HuH-7 (cell line): ENCODE measurements at regions not wholly inside any gene's neighbourhood (a gene's known extent, or its start where the extent isn't known, plus 50 kb on each side); places are given as distances from the start of the nearest gene placed in this dataset.

Experiments
- DNase-seq: peaks from one replicate; pipeline ENCODE4 v3.0.0; 2011; ENCODE audit warnings: low spot score

DNA sequence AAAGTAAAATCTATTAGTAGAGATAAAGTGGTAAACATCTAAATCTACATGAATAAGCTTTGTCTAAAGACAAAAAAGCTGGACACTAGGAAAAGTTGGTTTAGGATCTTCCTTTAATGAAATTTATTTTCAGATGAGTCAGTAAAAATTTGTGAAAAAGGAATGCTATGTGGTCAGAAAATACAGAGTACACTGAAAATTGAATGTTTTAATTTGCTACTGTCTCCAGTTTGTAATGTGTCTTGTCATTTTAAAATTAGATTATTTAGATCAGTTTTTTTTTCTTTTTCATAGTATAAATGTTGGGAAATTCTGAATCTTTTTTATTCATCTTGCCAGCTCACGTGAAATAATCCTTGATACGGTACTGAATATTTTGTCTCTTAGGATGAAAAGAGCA, 56.9 kb downstream of the SLITRK6 start:
- no peak for DNase-seq

DNA sequence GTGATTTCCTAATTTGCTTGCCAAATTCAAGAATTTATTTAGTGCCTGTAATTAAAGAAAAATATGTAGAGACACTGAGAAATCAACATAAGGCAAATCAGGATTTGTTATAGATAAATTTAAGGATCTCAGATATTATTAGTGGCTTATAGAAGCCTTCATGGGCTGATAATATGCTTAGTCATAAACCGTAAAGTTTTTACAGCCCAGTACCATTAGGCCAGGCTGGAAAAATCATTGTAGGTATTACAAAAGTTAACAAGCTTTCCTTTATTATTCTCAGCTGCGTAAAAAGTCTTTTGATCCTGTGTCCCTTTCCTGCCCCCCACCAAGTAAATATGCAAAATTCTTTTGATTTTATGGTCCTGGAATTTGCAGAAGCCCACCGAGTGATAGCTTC, 58.2 kb downstream of the SLITRK6 start:
- no peak for DNase-seq

DNA sequence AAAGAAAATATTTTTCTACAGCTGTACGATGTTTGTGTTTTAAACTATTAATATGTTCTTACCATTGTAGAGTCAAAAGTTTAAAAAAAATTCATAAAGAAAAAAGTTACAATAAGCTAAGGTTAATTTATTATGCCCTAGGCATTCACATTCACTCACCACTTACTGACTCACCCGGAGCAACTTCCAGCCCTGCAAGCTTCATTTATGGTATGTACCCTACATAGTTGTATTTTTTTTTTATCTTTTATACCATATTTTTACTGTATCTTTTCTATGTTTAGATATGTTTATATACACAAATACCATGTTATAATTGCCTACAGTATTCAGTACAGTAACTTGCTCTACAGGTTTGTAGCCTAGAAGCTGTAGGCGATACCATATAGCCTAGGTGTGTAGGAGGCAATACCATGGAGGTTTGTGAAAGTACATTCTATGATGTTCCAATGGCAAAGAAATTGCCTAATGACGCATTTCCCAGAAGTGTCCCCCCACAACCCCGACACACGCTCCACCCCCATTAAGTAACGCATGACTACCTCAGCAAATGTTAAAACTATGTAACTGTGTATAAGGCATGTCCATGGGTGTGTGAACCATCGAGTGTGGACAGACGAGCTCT, 60.4 kb downstream of the SLITRK6 start:
- DNase-seq: no peak

DNA sequence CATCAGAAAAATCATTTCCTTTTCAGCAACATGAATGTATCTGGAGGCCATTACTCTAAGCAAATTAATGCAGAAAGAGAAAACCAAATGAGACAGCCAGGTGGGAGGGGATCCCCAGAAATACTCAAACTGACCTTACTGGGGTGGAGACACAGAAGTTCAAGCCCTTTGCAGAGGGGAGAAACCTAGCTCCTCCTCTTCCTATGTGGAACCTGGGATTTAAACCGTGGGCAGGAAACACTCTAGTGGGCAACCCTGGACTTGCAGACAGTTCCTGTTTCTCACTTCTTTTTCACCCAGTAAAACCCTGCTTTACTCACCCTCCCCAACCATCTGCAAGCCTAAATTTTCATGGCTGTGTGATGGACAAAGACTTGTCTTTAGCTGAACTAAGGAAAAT, 61.3 kb downstream of the SLITRK6 start:
- no peak for DNase-seq

DNA sequence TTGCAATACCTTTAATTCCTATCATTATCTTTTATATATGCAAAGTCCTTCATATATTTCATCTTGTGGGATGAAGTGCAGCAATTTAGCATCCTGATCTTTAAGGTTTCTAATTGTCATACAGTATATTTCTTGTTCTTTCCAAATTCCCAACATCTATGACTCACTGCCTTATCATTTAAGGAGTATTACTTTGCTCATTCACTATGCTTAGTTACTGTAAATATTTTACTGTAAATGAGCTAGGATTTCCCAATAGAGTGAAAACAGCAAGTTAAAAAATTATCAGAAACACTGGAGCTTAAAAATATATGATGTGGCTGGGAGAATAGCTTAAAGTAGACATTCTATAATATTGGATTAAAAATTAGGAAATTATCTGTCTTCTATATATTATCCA, 69.9 kb downstream of the SLITRK6 start:
- no peak for DNase-seq

DNA sequence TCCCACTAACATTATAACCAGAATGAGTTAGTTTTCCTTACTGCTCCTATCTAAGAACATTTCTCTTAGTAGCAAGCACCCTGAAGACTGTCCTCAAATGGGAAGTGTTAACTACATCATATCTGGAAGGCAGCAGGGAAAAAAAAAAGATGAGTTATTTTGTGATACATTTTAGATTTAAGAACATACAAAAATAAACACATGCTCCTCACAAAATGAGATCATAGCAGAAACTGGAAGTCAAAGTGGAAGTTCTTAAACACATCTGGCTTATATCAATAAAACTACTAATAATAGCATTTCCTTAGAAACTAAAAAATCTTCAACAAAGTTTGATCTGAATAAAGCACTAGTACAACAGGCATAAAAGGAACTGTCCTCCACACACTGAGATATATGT, 70.4 kb downstream of the SLITRK6 start:
- no peak for DNase-seq

DNA sequence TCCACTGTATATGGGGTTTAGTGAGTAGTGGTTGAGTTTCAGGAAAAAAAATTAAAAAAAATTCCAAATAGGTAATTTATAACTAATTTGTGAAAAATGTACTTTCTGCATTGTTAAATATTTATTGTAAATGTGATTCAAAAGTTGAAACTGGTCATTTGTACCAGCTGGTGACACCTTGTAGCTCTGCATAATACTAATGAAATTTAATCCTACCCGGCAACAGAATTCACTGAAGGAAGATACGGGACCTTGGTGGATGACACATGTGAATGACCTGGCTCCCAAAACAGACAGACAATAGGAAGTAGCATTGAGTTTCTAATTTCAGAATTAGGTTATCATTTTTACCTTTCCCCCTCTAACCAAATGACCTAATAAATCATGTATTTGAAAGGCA, 73.8 kb downstream of the SLITRK6 start:
- DNase-seq: no peak

DNA sequence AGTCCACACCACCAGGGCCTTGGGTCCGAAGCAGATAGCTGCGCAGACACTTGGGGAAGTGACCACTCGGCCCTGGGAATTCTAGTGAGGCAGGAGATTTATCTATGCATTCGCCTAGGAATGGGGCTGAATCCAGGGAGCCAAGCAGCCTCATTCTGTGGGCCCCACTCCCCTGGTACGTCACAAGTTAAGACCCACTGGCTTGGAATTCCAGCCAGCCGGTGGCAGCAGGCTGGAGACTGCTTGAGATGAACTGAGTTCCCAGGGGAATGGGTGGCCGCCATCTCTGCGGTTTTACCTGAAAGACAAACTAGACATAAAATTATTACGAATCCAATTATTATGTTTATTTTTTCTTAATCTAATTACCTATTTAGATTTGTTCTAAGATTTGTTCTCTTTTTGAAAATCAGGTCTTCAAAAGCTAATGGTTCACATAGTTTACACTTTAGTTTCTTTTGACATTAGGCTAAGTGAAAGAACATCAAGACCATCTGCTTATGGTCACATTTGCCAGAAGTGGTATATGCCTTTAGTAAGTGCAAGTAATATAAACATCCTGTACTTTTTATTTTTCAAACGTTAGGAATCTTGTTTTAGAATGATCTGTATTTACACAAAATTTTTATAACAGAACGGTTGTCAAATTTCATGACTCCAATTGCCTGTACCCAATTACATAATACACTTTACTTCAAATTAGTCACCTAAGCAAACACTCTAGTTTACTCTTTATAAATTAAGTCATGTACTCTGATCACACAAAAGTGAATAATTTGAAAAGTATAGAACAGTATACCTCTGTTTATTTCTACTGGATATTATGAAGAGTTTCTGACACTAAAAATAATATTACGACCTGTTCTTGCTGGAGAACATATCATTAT, 74.4 kb downstream of the SLITRK6 start:
- DNase-seq: no peak

DNA sequence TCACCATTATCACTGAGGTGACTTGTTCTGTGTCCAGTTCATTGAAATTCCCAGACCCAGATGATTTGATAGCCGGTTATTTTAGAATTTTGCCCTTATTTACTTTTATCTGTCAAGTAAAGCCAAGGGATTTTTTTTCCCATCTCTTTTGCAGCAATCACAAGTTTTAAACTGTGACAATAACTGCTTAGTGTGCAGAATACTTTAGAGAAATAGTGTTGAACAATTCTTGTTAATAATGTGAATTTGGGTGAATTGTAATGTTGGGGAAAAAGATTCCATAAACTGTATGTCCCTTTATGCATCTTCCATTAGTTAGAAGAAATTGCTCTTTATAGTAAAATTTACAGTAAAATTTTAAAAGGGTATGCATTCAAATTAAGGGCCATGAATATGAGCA, 79.5 kb downstream of the SLITRK6 start:
- no peak for DNase-seq

DNA sequence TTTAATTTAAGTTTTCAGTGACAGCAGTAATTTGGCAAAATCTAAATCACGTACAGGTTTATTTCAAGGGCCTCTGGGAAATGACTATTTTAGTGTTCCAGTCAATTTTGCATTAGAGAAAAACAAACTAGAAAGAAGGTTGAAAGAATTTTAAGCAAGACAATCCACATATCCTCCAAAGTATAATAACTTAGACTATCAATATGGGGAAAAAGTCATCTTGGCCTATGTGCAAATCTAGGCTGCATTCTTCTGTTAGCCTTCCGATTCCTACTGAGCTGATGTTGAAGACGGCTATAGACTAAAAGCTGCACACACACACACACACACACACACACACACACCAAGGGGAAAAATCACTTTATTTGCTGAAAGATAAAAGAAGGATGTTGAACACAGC, 81.3 kb downstream of the SLITRK6 start:
- no peak for DNase-seq

DNA sequence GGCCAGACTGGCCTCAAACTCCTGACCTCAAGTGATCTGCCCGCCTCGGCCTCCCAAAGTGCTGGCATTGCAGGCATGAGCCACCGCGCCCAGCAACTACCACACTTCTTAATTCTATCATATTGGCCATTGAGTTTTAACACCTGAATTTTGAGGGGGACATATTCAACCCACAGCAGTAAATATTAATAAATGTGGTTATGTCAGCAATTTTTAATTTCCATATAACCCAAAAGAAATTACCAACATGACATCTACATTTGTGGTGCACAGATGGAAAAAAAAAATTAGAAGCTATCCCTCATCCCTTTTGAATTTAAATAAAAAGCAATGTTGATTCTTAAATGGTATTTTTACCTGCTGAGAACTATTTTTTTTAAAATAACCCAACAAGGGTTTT, 88.7 kb downstream of the SLITRK6 start:
- no peak for DNase-seq

DNA sequence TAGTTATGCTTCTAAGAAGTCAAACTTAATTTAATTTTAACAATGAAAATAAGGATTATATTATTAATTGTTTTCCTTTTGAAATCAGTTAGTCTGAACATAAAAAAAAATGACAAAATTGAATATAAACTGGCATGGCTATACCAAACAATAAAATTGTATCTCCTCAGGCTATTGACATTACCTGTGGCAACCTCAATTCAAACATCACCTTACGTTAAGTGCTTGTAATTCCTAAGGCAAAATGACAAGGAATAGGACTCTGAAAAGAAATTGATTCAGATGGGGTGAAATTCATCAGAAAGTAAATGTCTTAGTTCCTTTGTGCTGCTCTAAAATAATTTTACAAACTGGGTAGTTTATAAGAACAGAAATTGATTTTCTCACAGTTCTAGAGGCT, 89.5 kb downstream of the SLITRK6 start:
- no peak for DNase-seq

DNA sequence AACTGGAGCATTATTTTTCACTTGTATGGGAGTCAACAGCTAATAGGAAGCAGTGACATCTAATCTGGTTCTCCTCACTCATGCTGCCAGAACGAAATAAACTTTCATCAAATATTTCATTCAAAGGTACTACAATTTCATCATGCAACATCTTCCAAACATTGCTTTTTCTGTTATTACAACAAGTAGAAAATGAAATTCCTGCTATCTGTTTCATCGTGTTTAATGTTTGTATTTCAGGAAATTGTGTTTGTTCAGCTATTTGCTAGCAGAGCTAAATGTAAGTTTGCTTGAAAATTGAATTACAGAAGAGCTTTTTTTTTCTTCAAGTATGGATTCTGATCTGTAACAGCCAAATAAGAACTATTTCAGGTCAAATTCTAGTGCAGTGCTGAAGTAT, 90.1 kb downstream of the SLITRK6 start:
- no peak for DNase-seq

DNA sequence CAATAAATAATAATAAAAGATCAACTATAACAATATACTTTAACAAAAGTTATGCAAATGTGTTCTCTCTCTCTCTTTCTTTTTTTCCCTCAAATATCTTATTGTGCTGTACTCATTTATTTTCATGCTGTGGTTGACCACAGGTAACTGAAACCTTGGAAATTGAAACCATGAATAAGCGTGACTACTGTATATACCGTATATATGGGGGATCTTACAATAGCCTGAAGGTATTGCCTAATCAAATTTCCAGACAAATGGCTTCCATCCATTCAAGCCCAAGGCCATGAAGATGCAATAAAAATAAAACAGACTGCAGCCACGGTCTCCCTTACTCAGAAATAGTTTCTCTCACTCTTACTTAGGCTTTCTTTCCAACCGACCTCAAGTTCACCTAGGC, 98.3 kb downstream of the SLITRK6 start:
- DNase-seq: no peak

DNA sequence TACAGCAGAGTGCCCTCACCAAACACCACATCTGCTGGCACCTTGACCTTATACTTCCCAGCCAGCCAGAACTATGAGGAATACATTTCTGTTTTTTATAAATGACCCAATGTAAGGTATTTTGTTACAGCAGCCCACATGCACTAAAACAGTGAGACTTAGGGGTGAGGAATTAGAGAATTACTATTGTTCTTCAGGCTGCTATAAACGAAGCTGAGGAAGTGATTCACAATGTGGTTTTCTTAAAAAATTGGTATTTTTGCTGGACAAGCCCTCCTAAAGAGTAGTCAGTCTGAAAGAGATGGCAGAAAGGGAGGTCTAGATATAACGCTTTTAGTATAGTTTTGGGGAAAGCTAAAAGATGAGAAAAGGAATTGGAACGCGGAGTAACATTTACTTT, 101.0 kb downstream of the SLITRK6 start:
- DNase-seq: no peak

DNA sequence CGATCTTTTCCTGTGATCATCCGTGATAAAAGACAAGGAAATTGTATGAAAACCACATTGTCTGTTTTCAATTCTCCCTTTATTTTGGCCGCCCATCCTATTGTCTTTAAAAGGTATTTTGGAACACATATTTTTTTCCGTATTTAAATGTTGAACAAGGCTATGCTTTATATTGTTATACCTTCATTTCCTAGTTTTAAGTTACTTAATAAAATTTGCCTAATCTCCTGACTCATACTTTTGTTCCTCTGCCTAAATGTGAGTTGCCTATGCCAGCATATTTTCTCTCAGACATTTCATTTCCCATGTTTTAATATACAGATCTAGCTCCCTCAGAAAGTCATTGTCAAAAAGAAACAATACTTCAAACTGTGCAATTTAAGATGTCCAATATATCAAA, 104.2 kb downstream of the SLITRK6 start:
- DNase-seq: no peak

DNA sequence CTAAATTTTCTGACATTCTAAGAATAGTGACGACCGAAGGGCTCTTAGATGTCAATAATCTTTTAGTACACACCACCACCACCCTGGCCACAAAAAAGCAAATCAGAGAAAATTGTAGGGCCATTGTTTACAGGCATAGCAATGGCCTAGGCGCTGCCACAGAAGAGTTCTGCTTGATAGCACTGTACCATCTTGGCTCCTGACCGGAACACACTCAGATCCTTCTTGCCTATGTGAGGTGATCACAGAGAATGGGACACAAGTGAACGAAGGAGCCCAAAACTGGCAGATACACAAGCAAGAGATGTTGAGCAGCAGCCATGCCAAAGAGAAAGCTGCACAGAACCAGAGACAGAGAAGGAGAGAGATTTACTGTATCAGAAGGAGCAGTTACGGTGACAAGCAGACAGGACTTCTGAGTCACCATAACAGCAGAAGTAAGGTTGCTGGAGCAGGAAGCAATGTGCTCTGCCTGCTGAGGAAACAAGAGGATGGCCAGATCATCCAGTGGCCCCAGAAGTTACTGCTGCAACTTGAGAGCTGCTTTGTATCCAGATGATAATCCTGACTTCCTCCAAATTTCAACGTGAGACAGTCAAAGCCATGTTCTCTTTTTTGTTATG, 105.2 kb downstream of the SLITRK6 start:
- DNase-seq: no peak

DNA sequence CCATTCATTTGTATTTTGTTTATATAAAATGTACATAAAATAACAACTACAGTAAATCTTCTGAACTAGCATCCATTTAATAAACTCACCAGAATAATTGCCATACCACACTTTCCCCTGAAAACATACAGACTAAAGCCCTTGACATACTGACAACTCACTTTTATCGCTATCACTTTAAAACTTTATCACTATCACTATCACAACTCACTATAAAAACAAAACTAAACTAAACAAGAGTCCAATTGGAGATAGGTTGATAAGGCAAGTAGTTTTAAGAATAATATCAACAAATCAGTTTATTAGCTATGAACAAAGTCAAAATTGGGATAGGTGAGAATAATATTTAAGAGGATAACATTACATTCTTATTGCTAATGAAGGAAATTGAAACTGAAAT, 108.9 kb downstream of the SLITRK6 start:
- no peak for DNase-seq

DNA sequence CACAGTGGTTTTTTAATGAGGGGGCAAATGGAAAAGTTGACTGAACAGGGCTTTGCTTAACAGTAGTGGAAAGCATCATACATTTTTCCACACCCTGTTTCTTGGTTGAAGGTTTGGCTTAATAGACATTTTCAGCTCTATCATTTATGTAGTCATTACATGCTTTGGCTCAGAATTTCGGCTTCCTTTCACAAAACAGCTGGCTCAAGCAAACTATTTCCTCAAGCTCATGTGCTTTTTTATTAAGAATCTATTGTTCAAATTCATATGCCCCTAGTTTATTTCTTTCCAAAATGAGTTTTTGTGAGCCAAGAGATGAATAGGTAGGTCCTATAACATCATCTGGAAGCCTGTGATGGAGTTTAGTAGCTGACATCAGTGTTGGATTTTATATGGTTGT, 113.8 kb downstream of the SLITRK6 start:
- DNase-seq: no peak

DNA sequence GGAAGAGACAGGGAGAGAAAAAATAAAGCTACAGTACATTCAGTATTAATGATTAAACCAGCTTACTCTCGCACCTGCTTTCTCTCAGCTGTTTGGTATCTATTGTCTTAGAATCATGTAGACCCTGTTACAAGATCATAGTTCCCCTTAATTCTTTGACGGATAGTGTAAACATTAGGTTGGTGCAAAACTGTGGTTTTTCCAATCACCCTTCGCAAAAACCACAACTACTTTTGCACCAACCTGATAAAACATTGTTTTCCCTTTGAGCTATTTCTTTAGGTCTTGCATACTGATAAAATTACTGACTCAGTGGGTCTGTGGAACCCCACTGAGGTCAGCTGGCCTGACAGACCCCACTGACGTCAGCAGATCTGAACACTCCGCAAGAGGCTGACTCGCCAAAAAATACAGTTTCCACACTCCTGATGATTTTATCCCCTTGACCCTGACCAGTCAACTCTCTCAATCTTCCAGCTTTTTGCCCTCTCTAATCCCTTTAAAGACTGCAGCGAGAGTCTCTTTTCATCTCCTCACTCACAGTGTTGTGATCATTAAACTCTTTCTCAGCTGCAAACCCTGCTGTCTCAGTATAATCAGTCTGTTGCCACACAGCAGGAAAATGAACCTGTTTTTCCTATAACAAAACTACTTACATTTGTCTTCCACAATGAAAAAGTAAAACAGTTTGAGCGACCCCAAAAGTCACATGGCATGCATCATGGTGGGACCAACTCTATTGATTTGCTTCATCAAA, 123.9 kb downstream of the SLITRK6 start:
- no peak for DNase-seq

DNA sequence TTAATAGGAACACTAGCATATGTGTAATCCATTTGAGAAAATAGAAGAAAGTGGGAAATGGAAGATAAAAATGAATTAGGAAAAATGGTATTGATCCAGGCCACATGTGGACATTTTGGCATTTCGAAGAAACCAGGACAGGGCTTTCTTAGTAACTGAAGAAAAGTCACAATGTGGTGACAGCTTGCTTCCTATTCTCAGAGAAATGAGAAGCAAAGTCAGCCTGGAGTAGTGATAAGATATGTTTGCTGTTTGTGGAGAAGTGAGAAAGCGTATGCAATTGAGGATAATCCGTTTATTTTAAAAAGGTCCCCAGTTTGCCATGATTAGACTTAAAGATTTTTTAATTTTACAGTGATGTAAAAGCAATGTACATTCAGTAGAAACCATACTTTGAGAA, 127.9 kb downstream of the SLITRK6 start:
- no peak for DNase-seq

DNA sequence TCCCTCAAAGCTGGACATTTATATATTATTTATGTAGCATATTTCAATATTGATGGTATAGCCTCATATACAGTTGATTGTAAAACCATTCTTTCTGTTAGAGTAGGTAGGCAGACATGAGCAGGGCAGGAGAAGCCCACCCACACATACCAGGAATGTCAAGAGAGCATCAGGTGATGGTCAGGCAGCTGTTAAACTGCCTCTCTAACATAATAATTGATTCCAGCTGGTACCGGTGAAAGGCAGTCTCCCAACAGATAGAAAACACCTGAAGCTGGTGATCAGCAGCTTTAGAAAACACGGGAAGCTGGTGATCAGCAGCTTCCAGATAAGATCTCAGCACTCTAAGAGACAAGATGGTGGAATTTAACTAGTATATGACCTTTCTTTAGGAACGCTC, 132.9 kb downstream of the SLITRK6 start:
- no peak for DNase-seq

DNA sequence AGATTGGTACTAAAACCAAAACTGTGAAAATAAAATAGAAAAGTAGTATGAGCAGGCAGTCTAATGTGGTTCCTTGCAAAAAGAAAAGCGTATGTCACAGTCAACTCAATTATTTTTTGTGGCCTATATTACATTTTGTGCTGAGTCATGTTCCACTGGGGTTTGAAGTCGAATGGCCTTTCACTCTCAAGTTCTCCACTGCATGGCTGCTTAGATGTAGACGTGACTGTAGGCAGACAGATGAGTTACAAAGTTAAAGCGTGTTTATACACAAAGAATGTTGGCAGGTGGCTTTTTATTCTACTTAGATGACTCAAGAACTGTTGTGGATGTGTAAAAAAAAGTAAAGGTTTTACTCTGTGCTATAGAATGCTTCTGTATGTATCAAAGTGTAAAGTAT, 133.9 kb downstream of the SLITRK6 start:
- no peak for DNase-seq
